VCaP (cell line): ENCODE measurements at regions not wholly inside any gene's neighbourhood (a gene's known extent, or its start where the extent isn't known, plus 50 kb on each side); places are given as distances from the start of the nearest gene placed in this dataset.
A peak's percentile ranks its signal among the peaks of the same experiment; 100 is the strongest.

Experiments
- H3K27ac ChIP-seq: fragments of 450-650 bp; 2 replicates; pipeline ENCODE4 v1.5.1; 2017
- CTCF ChIP-seq: fragments of 450-650 bp; conservative IDR thresholded peaks from 2 replicates; pipeline ENCODE4 v1.5.1; 2017; ENCODE audit warnings: mild to moderate bottlenecking, moderate library complexity

GRCh38 chr1:227392984-227393764, 74.9 kb upstream of the CDC42BPA start:
- H3K27ac ChIP-seq, result no peak overlapping the region
- no peak for TF ChIP-seq CTCF

- peak overlapping the region; percentile 47 for H3K27ac ChIP-seq
- no peak for TF ChIP-seq CTCF
Observed at GRCh38 chr1:227391879-227392278, 73.6 kb upstream of the CDC42BPA start.

- peak overlapping the region; percentile 47 for H3K27ac ChIP-seq
- no peak for TF ChIP-seq CTCF
Observed at GRCh38 chr1:227391211-227391610, 72.9 kb upstream of the CDC42BPA start.

GRCh38 chr1:227390525-227390924, 72.2 kb upstream of the CDC42BPA start:
- no peak overlapping the region for H3K27ac ChIP-seq
- no peak for TF ChIP-seq CTCF

DNA sequence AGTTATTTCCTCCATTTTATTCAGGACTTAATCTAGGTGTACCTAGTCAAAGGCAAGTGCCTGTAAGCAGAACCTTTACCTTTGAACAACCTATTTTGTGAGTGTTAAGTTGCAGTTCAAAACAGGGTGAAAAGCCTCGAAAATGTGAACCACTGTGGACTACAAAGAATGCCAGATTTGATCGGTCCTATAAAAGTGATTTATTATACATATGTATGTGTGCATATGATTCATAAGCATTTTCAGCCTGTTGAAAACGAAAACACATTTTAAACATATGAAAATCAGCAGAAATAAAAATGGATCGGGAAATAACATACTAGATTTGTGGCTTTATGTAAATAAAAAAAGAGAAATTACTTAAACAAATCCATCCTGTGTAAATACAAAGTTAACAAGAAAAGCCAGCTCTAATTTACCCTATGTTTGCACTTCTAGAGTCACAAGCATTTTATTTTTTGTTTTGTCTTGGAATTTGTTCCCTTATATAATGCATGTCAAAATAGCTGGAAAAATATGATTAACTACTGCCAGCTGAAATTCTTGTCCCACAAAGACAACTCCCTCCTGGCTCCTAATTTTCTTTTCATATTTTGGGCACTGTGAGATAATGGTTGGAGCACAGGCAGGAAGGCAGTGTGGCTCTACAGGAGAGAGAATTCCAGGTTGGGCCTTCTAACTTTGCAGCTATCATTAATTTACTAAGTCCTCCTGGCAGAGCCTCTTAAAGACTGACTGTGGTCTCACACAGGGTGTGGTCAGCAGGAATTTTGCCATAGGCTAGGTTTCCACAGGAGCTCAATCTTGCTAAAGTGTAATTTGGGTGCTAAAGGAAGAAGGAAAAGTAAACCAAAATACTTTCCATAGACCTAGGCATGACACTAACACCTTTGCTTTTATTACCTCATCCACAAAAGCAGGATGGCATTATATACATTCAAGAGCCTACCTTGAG, 70.2 kb upstream of the CDC42BPA start:
- H3K27ac ChIP-seq, result peak overlapping the region; percentile 21
- TF ChIP-seq CTCF, result no peak

DNA sequence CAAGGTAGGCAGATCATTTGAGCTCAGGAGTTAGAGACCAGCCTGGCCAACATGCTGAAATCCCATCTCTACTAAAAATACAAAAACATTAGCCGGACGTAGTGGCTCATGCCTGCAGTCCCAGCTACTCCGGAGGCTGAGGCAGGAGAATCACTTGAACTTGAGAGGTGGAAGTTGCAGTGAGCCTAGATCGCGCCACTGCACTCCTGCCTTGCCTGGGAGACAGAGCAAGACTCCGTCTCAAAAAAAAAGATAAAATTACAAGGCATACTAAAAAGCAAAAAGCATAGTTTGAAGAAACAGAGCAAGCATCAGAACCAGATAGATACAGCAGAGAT, 61.2 kb upstream of the CDC42BPA start:
- TF ChIP-seq CTCF, result no peak
- no peak overlapping the region for H3K27ac ChIP-seq

DNA sequence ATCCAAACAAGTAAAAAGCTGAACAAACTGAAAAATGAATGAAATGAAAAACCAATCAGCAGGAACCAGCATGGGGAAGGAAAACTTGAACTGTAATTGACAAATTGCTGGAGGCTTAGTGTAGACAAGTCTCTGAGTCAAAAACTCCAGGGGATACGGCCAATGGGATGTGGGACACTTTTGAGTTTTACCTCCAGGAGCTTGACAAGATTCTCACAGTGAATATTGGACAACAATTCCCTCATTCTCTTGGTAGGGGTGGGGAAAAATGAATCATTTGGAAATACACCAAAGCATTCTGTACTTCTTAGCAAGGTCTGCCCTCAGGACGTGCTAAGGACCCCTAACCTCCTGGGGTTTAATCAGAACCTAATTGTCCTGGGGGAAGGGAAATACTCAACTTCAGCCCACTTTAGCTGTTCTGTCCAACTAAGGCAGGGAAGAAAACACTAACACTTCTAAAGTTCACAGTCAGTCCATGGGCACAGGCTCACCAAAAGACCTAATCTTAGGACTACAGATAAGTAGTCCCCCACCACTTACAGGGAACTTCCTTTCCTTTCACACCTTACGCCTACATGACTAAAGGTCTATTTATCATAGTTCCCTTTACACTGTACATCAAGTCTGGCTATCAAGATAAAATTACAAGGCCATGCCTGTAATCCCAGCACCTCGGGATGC, 60.7 kb upstream of the CDC42BPA start:
- no peak for TF ChIP-seq CTCF
- no peak overlapping the region for H3K27ac ChIP-seq
